Stomach (tissue), 4 donors: ENCODE measurements at regions not wholly inside any gene's neighbourhood (a gene's known extent, or its start where the extent isn't known, plus 50 kb on each side); places are given as distances from the start of the nearest gene placed in this dataset.

ENCODE experiments used
- EP300 ChIP-seq: sonication (generic); formaldehyde crosslinking; IDR thresholded peaks from one replicate; pipeline ENCODE4 v1.6.1; 2017; ENCODE audit warnings: antibody characterized with exemption
- POLR2A ChIP-seq, 4 donors: fragments of 450-650 bp; IDR thresholded peaks; one replicate each; pipeline ENCODE4 v1.6.1; 2016; ENCODE audit warnings: antibody characterized with exemption in 4 of 4, control low read depth in 2 of 4, mild to moderate bottlenecking in 1 of 4, moderate library complexity in 1 of 4
- POLR2AphosphoS5 ChIP-seq, 3 donors: sonication (generic); formaldehyde crosslinking; IDR thresholded peaks; one replicate each; pipeline ENCODE4 v1.6.1; 2016; ENCODE audit warnings: antibody characterized with exemption in 3 of 3
- TF ChIP-seq, protein P1 (sequence below), 7 experiments: fragments of 450-650 bp in 4 of 7; fragments of 200-600 bp in 3 of 7; sonication (generic) in 3 of 7; IDR thresholded peaks; one replicate each; pipeline ENCODE4 v1.5.1; 2016 to 2019; ENCODE audit warnings: antibody characterized with exemption in 7 of 7, control low read depth in 2 of 7, mild to moderate bottlenecking in 1 of 7

GRCh38 chr2:510839-511238, 166.4 kb downstream of the TMEM18 start:
- TF ChIP-seq EP300 (no peak), POLR2A (IDR thresholded peaks at IDR 0.05) (no peak), POLR2AphosphoS5 (IDR thresholded peaks at IDR 0.05) (no peak)
- TF ChIP-seq, protein P1, sequence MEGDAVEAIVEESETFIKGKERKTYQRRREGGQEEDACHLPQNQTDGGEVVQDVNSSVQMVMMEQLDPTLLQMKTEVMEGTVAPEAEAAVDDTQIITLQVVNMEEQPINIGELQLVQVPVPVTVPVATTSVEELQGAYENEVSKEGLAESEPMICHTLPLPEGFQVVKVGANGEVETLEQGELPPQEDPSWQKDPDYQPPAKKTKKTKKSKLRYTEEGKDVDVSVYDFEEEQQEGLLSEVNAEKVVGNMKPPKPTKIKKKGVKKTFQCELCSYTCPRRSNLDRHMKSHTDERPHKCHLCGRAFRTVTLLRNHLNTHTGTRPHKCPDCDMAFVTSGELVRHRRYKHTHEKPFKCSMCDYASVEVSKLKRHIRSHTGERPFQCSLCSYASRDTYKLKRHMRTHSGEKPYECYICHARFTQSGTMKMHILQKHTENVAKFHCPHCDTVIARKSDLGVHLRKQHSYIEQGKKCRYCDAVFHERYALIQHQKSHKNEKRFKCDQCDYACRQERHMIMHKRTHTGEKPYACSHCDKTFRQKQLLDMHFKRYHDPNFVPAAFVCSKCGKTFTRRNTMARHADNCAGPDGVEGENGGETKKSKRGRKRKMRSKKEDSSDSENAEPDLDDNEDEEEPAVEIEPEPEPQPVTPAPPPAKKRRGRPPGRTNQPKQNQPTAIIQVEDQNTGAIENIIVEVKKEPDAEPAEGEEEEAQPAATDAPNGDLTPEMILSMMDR (IDR thresholded peaks at IDR 0.05) = no peak
